SHP77 (cell line): ENCODE measurements at regions not wholly inside any gene's neighbourhood (a gene's known extent, or its start where the extent isn't known, plus 50 kb on each side); places are given as distances from the start of the nearest gene placed in this dataset.

ENCODE experiments used
- DNase-seq, 2 experiments: peaks; one replicate each; lab custom pipeline; 2025; lab: John Stamatoyannopoulos, UW

- DNase-seq, result no peak
Observed at GRCh38 chr2:111712940-111713515, 171.0 kb downstream of the ANAPC1 start.

GRCh38 chr2:111715987-111716904 lies 167.7 kb downstream of the ANAPC1 start:
- DNase-seq, result no peak

GRCh38 chr2:111716905-111717775 lies 166.9 kb downstream of the ANAPC1 start:
- DNase-seq, result no peak
